Prostate gland (tissue), 2 donors: ENCODE measurements at regions not wholly inside any gene's neighbourhood (a gene's known extent, or its start where the extent isn't known, plus 50 kb on each side); places are given as distances from the start of the nearest gene placed in this dataset.

ENCODE experiments used
- DNase-seq: peaks from one replicate; pipeline ENCODE4 v3.0.0-alpha.2; 2019; ENCODE audit warnings: low spot score
- H3K27ac ChIP-seq, 2 donors: fragments of 200-600 bp; sonication (generic); 2 replicates each; pipeline ENCODE4 v1.5.1; 2017 to 2019
- H3K27me3 ChIP-seq: fragments of 200-600 bp; sonication (generic); replicated peaks from 2 replicates; pipeline ENCODE4 v1.5.1; 2019; ENCODE audit not compliant: insufficient read depth
- H3K36me3 ChIP-seq, 2 donors: fragments of 200-600 bp; sonication (generic); 1 replicate in 1 of 2; 2 replicates in 1 of 2; pipeline versions ENCODE4 v1.5.1 to v1.8.1; 2017 to 2019
- H3K4me1 ChIP-seq: fragments of 200-600 bp; sonication (generic); replicated peaks from 2 replicates; pipeline ENCODE4 v1.5.1; 2019
- H3K4me3 ChIP-seq, 2 donors: fragments of 200-600 bp; sonication (generic); 2 replicates each; pipeline ENCODE4 v1.5.1; 2017 to 2019
- H3K9me3 ChIP-seq: fragments of 200-600 bp; sonication (generic); 2 replicates; pipeline ENCODE4 v1.5.1; 2017
- POLR2A ChIP-seq: fragments of 450-650 bp; IDR thresholded peaks from one replicate; pipeline ENCODE4 v1.6.1; 2016; ENCODE audit warnings: antibody characterized with exemption, mild to moderate bottlenecking
- POLR2AphosphoS5 ChIP-seq: sonication (generic); formaldehyde crosslinking; IDR thresholded peaks from one replicate; pipeline ENCODE4 v1.6.1; 2017; ENCODE audit warnings: antibody characterized with exemption
- WGBS: methylation state at CpG from one replicate; pipeline ENCODE4 v1.1.5; 2018; 5-methylcytosine and 5-hydroxymethylcytosine counted together
- intact Hi-C: fragments of 100-400 bp; cut with DNase I; formaldehyde crosslinking; loops from one replicate; pipeline ENCODE4 v1.14.2; 2022
- TF ChIP-seq, protein P1 (sequence below), 4 experiments: fragments of 200-600 bp in 2 of 4; fragments of 450-650 bp in 2 of 4; sonication (generic) in 2 of 4; IDR thresholded peaks; 1 replicate in 3 of 4; 2 replicates in 1 of 4; pipeline ENCODE4 v1.5.1; 2016 to 2019; ENCODE audit warnings: antibody characterized with exemption in 4 of 4, mild to moderate bottlenecking in 2 of 4, moderate library complexity in 2 of 4

DNA sequence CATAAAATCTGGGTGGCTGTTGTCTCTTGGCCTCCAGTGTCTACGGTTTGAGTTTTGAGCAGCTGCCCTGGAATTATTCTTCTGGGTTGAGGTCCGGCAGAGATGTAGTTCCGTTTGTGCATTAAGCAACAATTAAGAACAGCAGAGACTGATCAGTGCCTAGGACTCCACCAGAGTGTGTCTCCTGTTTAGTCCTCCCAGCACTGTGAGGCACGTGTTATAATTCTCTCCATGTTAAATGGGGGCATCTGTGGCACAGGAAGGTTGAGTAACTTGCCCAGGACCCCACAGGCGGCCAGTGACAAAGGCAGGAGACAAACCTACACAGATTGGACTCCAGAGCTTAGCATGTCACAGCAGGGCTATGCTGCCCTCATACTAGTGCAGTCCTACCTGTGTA lies 225.1 kb downstream of the CBLN1 start:
- intact Hi-C loops: no loop called here
- DNase-seq: no peak
- H3K4me3 ChIP-seq: no peak overlapping the region
- no peaks in the 10 kb centered on the region for H3K36me3 ChIP-seq
- no peaks in the 10 kb centered on the region for H3K4me1 ChIP-seq
- no peak for TF ChIP-seq POLR2A
- no peak for TF ChIP-seq POLR2AphosphoS5
- TF ChIP-seq, protein P1, sequence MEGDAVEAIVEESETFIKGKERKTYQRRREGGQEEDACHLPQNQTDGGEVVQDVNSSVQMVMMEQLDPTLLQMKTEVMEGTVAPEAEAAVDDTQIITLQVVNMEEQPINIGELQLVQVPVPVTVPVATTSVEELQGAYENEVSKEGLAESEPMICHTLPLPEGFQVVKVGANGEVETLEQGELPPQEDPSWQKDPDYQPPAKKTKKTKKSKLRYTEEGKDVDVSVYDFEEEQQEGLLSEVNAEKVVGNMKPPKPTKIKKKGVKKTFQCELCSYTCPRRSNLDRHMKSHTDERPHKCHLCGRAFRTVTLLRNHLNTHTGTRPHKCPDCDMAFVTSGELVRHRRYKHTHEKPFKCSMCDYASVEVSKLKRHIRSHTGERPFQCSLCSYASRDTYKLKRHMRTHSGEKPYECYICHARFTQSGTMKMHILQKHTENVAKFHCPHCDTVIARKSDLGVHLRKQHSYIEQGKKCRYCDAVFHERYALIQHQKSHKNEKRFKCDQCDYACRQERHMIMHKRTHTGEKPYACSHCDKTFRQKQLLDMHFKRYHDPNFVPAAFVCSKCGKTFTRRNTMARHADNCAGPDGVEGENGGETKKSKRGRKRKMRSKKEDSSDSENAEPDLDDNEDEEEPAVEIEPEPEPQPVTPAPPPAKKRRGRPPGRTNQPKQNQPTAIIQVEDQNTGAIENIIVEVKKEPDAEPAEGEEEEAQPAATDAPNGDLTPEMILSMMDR (IDR thresholded peaks at IDR 0.05): no peak
- 75% methylated on average over 5 of the region's 5 CpGs for WGBS
- H3K27me3 ChIP-seq: no peaks in the 10 kb centered on the region
- no peak overlapping the region for H3K27ac ChIP-seq
- no peaks in the 10 kb centered on the region for H3K9me3 ChIP-seq

DNA sequence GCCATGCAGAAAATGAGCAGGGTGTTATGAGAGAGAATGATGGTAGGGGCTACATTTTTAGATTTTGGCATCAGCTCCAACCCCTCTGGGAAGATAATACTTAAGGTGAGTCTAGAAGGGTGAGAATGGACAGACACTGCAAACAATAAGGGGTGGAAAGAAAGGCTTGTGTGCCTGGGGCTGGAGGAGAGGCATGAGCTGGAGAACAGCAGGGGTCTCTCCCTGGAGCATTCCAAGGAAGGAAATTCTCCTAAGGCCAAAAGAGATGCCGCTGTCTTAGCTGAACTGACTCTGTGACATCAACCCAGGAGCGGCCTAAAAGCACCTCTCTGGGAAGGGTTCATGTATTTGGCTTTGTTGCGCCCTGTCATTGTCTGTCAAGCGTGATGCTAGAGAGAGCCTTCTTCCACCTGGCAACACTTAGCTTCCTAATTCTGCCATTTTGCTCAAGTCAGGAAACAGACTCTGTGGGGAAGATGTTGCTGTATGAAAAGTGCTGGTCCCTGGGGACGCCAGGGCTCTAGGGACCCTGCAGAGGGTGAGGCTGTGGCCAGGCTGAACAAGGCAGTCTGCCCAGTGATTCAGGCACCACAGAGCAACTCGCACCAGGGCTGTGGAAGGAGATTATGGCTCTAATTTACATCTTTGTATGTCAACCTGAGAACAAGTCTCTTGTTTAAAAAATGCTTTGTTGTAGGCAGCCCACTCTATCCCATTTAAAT lies 225.7 kb downstream of the CBLN1 start:
- H3K4me1 ChIP-seq: no peaks in the 10 kb centered on the region
- TF ChIP-seq POLR2A: no peak
- TF ChIP-seq, protein P1 (IDR thresholded peaks at IDR 0.05): no peak
- TF ChIP-seq POLR2AphosphoS5: no peak
- H3K4me3 ChIP-seq: no peak overlapping the region
- no peaks in the 10 kb centered on the region for H3K36me3 ChIP-seq
- 72% methylated on average over 6 of the region's 6 CpGs for WGBS
- H3K9me3 ChIP-seq: no peaks in the 10 kb centered on the region
- H3K27me3 ChIP-seq: no peaks in the 10 kb centered on the region
- no peak overlapping the region for H3K27ac ChIP-seq
- DNase-seq: no peak
- intact Hi-C loops: no loop called here

DNA sequence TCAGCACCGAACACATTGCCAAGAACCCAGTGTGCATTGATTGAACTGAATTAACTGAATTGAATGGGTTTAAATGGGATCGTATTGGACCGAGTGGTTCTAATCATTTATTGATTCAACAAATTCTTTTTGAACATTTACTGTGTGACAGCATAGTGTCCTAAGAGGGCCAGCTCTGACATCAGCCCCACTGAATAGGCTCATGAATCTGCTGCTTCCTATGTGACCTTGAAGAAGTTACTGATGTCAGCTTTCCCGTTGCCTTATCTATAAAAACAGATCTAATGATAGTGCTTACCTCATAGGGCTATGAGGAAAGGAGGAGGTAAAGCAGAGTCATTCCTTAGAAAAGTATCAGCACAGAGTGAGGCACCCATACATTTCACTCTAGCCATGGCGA lies 226.3 kb downstream of the CBLN1 start:
- Histone ChIP-seq H3K27me3 (no peaks in the 10 kb centered on the region), H3K9me3 (no peaks in the 10 kb centered on the region), H3K27ac (no peak overlapping the region), H3K36me3 (no peaks in the 10 kb centered on the region), H3K4me3 (no peak overlapping the region), H3K4me1 (no peaks in the 10 kb centered on the region)
- TF ChIP-seq POLR2A (no peak), POLR2AphosphoS5 (no peak)
- TF ChIP-seq, protein P1 (IDR thresholded peaks at IDR 0.05): no peak
- no peak for DNase-seq
- intact Hi-C loops: no loop called here
- 73% methylated on average over 5 of the region's 5 CpGs for WGBS

DNA sequence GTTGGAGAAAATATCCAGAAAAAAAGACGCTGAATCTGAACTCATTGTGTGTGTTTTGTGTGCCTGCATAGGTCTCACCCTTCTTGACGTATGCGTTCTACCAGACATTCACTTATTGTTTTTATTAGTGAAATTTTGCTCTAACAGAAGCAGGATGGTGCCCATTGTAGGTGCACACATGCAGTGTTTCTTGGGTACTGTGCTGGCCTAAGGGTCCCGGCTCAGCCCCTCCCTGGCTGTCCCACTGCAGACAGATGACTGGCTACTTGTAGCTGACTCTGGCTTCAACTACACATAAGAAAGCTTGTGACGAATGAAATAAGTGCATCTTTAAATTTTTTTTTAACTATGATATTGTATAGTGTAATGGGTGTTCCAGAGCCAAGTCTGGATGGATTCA lies 227.0 kb downstream of the CBLN1 start:
- DNase-seq: no peak
- H3K9me3 ChIP-seq: no peaks in the 10 kb centered on the region
- no peaks in the 10 kb centered on the region for H3K27me3 ChIP-seq
- TF ChIP-seq POLR2A (no peak), POLR2AphosphoS5 (no peak)
- TF ChIP-seq, protein P1 (IDR thresholded peaks at IDR 0.05): no peak
- H3K36me3 ChIP-seq: no peaks in the 10 kb centered on the region
- H3K4me1 ChIP-seq: no peaks in the 10 kb centered on the region
- intact Hi-C loops: no loop called here
- no peak overlapping the region for H3K4me3 ChIP-seq
- 87% methylated on average over 5 of the region's 5 CpGs for WGBS
- no peak overlapping the region for H3K27ac ChIP-seq

DNA sequence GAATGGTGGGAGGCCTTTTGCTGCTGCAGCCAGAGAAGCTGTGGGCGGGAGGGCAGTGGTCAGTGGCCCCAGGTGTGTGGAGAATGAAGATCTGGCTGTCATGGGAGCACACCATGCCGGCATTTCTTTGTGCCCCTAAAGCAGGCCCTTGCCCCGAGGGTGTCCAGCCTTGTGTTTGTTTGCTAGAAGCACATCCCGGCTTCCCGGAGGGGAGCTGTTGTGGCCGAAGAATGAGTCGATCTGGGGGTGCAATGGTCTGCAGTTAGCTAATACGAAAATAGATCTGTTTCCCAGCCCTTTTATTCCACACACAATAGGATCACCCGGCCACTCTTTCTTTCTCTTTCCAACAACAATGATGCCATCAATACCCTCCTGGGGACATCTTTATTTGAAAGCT lies 228.8 kb downstream of the CBLN1 start:
- intact Hi-C loops: no loop called here

More for the DNA sequence above, 228.8 kb downstream of the CBLN1 start:
- H3K4me1 ChIP-seq: no peaks in the 10 kb centered on the region
- no peaks in the 10 kb centered on the region for H3K9me3 ChIP-seq
- no peaks in the 10 kb centered on the region for H3K27me3 ChIP-seq
- H3K4me3 ChIP-seq: no peak overlapping the region
- 74% methylated on average over 9 of the region's 9 CpGs for WGBS
- no peaks in the 10 kb centered on the region for H3K36me3 ChIP-seq
- no peak for DNase-seq
- H3K27ac ChIP-seq: no peak overlapping the region
- TF ChIP-seq POLR2AphosphoS5 (no peak), POLR2A (no peak)
- TF ChIP-seq, protein P1 (IDR thresholded peaks at IDR 0.05): no peak
